Muscle of back (tissue), 3 donors: ENCODE measurements at regions not wholly inside any gene's neighbourhood (a gene's known extent, or its start where the extent isn't known, plus 50 kb on each side); places are given as distances from the start of the nearest gene placed in this dataset.

Source experiments
- DNase-seq, 3 donors: peaks; one replicate each; pipeline versions ENCODE4 v3.0.0 to v3.0.0-alpha.2; 2013

- DNase-seq: no peak
Observed at GRCh38 chr3:159127021-159127392, 325.2 kb downstream of the MFSD1 start.

- DNase-seq: peak in 1 of 3 donors; percentile 18
Observed at GRCh38 chr3:159128628-159129027, 326.8 kb downstream of the MFSD1 start.

GRCh38 chr3:159130108-159130507 lies 328.3 kb downstream of the MFSD1 start:
- DNase-seq: no peak

- DNase-seq: no peak
Observed at GRCh38 chr3:159131376-159131775, 329.5 kb downstream of the MFSD1 start.

GRCh38 chr3:159137949-159138348 lies 336.1 kb downstream of the MFSD1 start:
- DNase-seq: no peak

DNA sequence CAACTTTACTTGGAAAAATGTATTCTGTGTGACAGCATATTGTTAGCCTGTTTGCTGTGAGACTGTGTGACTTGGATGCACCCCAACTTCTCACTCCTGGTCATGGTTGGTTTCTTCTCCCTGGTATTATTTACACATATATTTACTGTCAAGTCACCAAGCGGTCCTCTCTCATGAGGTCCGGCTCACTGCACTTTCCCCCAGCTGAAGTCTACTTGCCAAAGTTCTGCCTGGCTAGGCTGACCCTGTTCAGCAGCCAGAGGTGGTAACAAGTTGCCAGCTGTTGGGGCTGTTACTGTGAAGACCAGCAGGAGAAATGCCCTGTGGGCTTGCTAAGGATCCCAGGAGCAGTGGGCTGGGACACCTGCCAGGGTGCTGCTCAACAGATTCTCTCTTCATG lies 337.5 kb downstream of the MFSD1 start:
- no peak for DNase-seq

- DNase-seq: no peak
Observed at GRCh38 chr3:159144472-159144871, 342.6 kb downstream of the MFSD1 start.

DNA sequence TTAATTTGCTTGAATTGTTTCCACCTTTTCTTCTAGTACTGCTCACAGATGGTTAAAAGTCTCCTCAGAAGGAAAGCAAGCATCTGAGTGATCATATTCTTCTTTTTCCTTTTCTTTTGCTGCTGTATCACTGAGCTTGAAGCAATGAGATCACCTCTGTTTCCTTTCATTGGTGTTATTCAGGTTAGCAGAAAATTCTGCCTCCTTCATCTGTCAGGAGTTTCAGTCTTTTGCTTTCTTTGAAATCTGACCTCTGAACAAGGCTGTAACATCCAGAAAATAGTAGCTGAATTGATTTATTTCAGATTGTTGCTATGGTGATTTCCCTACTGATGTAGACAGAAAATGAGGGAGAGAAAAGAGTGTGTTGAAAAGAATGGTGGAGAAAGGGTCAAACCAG lies 343.0 kb downstream of the MFSD1 start:
- DNase-seq: no peak

DNA sequence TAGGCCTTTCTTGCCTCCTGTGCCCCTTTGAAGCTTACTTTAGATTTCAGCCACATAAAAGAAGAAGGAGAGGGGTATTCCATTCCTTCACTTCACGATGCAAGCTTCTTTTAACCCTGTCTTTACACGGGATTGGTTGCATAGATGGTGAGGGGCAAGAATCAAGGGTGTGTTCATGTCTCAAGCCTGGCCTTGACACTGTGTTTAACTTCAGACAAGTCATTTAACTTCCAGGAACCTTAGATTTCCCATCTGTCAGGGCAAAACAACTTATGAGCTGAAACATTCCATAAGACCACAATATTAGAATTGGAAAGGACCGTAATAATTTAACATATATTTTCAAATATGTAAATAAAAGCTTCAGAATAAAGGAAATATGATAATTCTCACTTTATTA lies 344.5 kb downstream of the MFSD1 start:
- DNase-seq: no peak

DNA sequence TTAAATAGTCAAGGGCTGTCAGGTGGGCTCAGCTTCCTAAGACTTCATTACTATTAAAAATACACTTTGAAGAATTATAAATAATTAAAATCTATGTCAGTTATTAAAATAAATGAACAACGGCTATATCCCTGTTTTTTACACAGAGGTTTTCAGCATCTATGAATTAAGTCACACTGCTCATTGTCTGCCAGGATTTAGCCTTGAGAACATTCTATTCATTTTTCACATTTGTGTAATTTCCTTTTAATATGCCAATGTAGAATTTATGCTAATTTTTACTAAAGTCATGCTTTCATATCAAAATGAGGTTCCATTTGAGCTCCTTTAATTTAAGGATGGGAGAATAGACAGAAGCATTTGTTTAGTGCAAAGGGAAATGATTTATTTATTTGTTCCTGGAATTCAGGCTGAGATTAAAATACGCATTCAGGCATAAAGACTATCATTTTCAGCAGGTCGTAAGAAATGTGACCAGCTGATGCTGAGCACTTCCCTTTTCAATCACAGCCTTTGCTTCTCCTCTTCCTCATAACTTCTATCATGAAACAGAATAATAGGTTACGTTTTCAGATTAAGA lies 345.1 kb downstream of the MFSD1 start:
- DNase-seq: no peak

GRCh38 chr3:159147813-159148212 lies 346.0 kb downstream of the MFSD1 start:
- no peak for DNase-seq

DNA sequence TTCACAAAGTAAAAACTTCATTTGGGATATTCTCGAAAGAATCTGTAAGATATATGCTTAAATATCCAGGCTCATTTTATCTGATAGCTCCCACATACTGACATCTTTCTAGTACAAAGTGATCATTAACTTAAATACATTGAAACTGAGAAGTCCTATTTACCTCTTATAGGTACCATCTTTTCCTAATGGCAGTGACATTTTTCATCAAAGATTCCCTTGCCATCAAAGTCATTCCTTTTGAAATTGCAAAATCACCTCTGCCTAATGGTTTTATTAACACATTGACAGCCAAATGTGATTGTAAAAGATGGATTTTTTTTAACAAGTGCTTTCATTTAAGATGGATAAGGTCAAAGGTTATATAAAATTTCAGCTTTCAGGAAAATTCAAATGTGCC lies 346.6 kb downstream of the MFSD1 start:
- DNase-seq: no peak

GRCh38 chr3:159149131-159149530 lies 347.3 kb downstream of the MFSD1 start:
- no peak for DNase-seq

GRCh38 chr3:159149633-159150032 lies 347.8 kb downstream of the MFSD1 start:
- DNase-seq: no peak

- DNase-seq: no peak
Observed at GRCh38 chr3:159150180-159150579, 348.3 kb downstream of the MFSD1 start.

- DNase-seq: no peak
Observed at GRCh38 chr3:159151130-159151529, 349.3 kb downstream of the MFSD1 start.

DNA sequence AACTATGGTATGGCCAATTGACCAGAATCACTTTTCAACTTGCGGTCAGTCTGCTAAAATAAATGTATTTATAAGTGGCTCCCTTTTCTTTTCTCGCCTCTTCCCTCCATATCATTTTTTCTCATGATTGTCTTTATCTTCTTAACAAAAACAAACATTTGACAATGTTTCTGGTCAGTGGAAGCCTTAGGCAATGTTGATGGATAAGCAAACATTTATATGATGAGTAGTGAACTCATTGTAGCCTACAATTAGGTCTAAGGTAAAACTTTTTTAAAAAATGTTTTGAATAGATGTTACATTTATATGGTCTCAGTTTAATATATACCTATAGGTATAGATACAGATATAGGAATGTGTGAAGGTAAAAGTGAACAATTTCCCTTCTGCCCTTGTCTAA lies 355.4 kb downstream of the MFSD1 start:
- no peak for DNase-seq

DNA sequence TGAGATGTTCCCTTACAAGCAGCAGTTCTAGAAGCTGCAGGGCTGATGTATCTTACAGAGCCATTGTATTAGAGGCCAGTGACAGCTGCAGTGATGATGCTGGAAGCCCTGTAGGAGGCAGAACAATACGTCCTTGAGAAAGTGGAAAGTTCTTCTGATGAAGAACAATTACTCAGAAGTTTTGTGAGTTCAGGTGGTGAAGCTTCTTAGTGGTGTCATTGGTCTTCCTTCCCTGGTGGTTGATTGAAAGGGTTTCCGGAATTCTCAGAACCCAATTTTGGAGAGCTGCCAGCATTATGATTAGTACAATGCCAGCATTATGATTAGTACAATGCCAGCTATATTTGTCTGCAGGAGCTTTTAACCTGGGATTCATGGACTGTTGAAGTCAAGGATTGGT lies 356.4 kb downstream of the MFSD1 start:
- DNase-seq: no peak

- DNase-seq: no peak
Observed at GRCh38 chr3:159158801-159159200, 356.9 kb downstream of the MFSD1 start.

- no peak for DNase-seq
Observed at GRCh38 chr3:159159546-159159945, 357.7 kb downstream of the MFSD1 start.

- no peak for DNase-seq
Observed at GRCh38 chr3:159163656-159164055, 361.8 kb downstream of the MFSD1 start.

DNA sequence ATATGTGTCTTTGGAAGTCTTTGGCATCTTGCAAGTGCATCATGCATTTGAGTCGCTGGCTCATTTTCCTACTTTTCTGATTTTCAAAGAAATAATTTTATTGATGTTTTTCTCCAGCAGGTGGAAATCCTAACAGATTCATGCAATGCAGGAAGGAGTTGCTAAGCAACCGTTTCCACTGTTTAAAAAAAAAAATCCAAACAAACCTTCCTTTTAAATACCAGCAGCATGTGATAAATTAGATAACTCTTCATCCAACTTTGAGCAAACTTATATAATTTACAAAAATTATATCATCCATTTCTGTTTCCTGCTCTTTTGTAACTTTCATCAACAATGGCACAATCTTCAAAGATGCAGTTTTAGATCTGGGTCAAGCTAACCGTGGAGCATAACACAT lies 364.1 kb downstream of the MFSD1 start:
- no peak for DNase-seq

DNA sequence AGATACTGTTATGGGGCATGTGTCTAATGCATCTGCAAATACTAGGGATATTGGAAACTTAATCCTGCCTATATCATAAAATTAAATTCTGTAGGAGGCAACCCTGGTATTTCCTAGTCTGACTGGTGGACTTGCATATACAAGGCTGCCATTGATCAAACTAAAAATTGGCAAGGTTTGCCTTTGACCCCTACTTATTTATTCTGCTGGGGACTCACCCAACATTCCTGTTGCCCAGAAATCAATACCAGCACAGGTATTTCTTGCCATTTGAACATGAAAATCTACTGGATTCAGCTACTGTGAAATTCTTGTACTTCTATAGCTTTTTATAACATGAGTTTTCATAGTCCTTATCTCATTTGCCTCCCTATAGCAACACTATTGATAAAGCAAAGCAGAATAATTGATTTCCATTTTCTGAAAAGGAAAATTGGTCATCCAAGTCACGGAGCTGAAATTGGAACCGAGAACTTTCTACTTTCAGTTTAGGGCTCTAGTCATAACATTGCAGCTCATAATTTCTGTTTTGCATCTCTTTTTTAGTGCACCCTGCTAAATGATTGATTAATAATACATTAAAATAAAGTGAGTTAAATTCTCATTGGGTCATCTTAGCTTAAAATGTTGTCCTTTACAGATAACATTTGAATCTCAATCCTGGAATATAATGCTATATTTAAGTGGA lies 365.2 kb downstream of the MFSD1 start:
- no peak for DNase-seq

- DNase-seq: no peak
Observed at GRCh38 chr3:159168788-159169187, 366.9 kb downstream of the MFSD1 start.
